ENCODE measurements at regions not wholly inside any gene's neighbourhood (a gene's known extent, or its start where the extent isn't known, plus 50 kb on each side); places are given as distances from the start of the nearest gene placed in this dataset.
A peak's percentile ranks its signal among the peaks of the same experiment; 100 is the strongest.

GRCh38 chr2:199703199-199703598, 147.8 kb downstream of the FTCDNL1 start:
- ATAC-seq (no peak), FAIRE-seq (no peak), DNase-seq (ENCODE audit: low read depth in 1 of 2, low spot score in 1 of 2) (no peak)
- ChIA-PET POLR2A (no interaction called here), CTCF (interaction anchor here (1.8 to 4.7 kb wide), 5 partner anchors 9 to 157 kb away, joined by 5 to 74 read pairs (median 25); no protein-coding TSS in a partner anchor)
- no peaks in the 10 kb centered on the region for H3K4me1 ChIP-seq
- no peak overlapping the region for H3K27ac ChIP-seq
- TF ChIP-seq PBX3 (IDR thresholded peaks at IDR 0.05) (no peak), MAFK (IDR thresholded peaks at IDR 0.05; ENCODE audit: partially characterized antibody) (peak; percentile 97)
- WGBS (ENCODE audit: missing lambda C conversion rate): 3% methylated on average over 1 of the region's 2 CpGs
- H3K4me3 ChIP-seq: no peak overlapping the region
- peaks cover 12% of the 10 kb centered on the region; the same call in 2 of the 3 replicates for H3K9me3 ChIP-seq
- H3K4me2 ChIP-seq: no peak overlapping the region

- CTCF ChIA-PET: interaction anchor here (0.7 kb wide), 1 partner anchor 43 kb away, joined by 3 read pairs; no protein-coding TSS in a partner anchor
- DNase-seq (ENCODE audit: low read depth in 1 of 2, low spot score in 1 of 2): no peak
Observed at GRCh38 chr2:199697469-199697868, 153.5 kb downstream of the FTCDNL1 start.

More at GRCh38 chr2:199697469-199697868, 153.5 kb downstream of the FTCDNL1 start:
- Histone ChIP-seq H3K4me2 (no peak overlapping the region), H3K9me3 (no peaks in the 10 kb centered on the region), H3K27ac (no peak overlapping the region), H3K4me3 (no peak overlapping the region), H3K4me1 (no peaks in the 10 kb centered on the region)
- no peak for ATAC-seq
- FAIRE-seq: no peak
- POLR2A ChIA-PET: no interaction called here
- TF ChIP-seq RFX5 (IDR thresholded peaks at IDR 0.05) (no peak), JUNB (IDR thresholded peaks at IDR 0.05) (no peak), HES2 (IDR thresholded peaks at IDR 0.05) (no peak), RAD21 (conservative IDR thresholded peaks at IDR 0.05 in 1 of 2, IDR thresholded peaks at IDR 0.05 in 1 of 2) (no peak), REST (IDR thresholded peaks at IDR 0.05) (no peak), CHD2 (IDR thresholded peaks at IDR 0.05; ENCODE audit: low read length, partially characterized antibody) (no peak), EHF (CRISPR knock-in tag; IDR thresholded peaks at IDR 0.05) (no peak), GATA3 (IDR thresholded peaks at IDR 0.05; ENCODE audit: borderline replicate concordance) (no peak), PHF8 (IDR thresholded peaks at IDR 0.05; ENCODE audit: borderline replicate concordance, low read depth) (no peak), HDAC2 (IDR thresholded peaks at IDR 0.05) (no peak), HOXB5 (CRISPR knock-in tag; IDR thresholded peaks at IDR 0.05) (no peak), USF2 (IDR thresholded peaks at IDR 0.05) (no peak), TP53 (CRISPR knock-in tag; IDR thresholded peaks at IDR 0.05) (no peak), MAFK (IDR thresholded peaks at IDR 0.05; ENCODE audit: partially characterized antibody) (no peak), HOXA7 (CRISPR knock-in tag; IDR thresholded peaks at IDR 0.05) (no peak), PBX3 (IDR thresholded peaks at IDR 0.05) (no peak), CTCF (IDR thresholded peaks at IDR 0.05) (no peak), KDM1A (IDR thresholded peaks at IDR 0.05; ENCODE audit: low read depth) (no peak)

Data from A549 (cell line).